D721Med (cell line): ENCODE measurements at regions not wholly inside any gene's neighbourhood (a gene's known extent, or its start where the extent isn't known, plus 50 kb on each side); places are given as distances from the start of the nearest gene placed in this dataset.

Experiments
- DNase-seq: peaks from one replicate; pipeline ENCODE4 v3.0.0; 2011; ENCODE audit warnings: low spot score; ENCODE audit not compliant: insufficient read length
- FAIRE-seq: peaks from 2 replicates; lab custom pipeline; 2011; peaks lifted over from hg19 to GRCh38; lab: Jason Lieb, UNC
- CTCF ChIP-seq: IDR thresholded peaks from 2 replicates; pipeline ENCODE4 v1.5.1; 2012; ENCODE audit warnings: mild to moderate bottlenecking, control low read depth; ENCODE audit not compliant: insufficient read depth; ENCODE audit errors: missing control alignments

- no peak for DNase-seq
- no peak for FAIRE-seq
- TF ChIP-seq CTCF = no peak
Observed at GRCh38 chr5:171673840-171674239, 111.8 kb upstream of the SMIM23 start.

- no peak for TF ChIP-seq CTCF
- FAIRE-seq (no peak), DNase-seq (no peak)
Observed at GRCh38 chr5:171675511-171675910, 110.1 kb upstream of the SMIM23 start.

- no peak for DNase-seq
- no peak for TF ChIP-seq CTCF
- no peak for FAIRE-seq
Observed at GRCh38 chr5:171676286-171676944, 109.2 kb upstream of the SMIM23 start.

- no peak for TF ChIP-seq CTCF
- no peak for DNase-seq
- no peak for FAIRE-seq
Observed at GRCh38 chr5:171678646-171679045, 107.0 kb upstream of the SMIM23 start.

DNA sequence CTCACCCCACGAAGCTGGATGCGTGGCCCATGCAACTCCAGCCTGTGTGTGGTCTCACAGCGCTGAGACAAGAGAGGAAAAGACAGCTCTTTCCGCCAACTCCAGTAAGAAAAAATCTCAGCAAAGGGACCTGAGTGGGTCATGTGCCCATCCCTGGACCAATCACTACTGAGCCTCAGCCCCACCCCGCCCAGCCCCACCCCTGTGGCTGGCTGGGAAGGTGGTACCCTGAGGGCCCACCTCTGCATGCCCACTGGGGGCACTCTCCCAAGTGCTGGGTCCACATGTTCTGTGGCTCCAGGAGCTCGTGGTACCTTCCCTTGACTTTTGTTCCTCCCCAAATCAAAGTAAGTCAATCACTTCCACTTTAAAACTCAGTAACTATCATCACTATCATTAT lies 105.1 kb upstream of the SMIM23 start:
- DNase-seq (no peak), FAIRE-seq (no peak)
- no peak for TF ChIP-seq CTCF

DNA sequence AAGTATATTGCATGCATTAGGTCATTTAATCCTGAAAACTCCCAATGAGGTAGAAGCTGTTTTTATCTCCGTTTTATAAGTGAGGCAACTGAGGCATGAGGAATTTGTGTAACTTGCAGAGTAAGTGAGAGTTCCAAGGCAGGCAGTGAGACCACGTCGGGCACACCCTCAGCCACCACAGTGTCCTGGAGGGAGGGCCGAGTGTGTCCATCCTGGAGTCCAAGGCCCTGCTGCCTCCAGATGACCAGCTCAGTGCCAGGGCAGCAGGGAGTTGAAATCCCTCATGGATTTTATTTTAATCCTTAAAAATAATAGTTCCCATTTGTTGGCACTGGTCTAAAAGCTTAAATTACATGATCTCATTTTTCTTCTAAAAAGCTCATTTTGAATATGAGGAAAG lies 104.6 kb upstream of the SMIM23 start:
- TF ChIP-seq CTCF = no peak
- FAIRE-seq (no peak), DNase-seq (no peak)

GRCh38 chr5:171681677-171682076 lies 103.9 kb upstream of the SMIM23 start:
- DNase-seq (no peak), FAIRE-seq (no peak)
- TF ChIP-seq CTCF = no peak
